ENCODE measurements at regions not wholly inside any gene's neighbourhood (a gene's known extent, or its start where the extent isn't known, plus 50 kb on each side); places are given as distances from the start of the nearest gene placed in this dataset.

GRCh38 chr11:87878373-87878825 is 296.8 kb downstream of the RAB38 start:
- no peaks in the 10 kb centered on the region for H3K27me3 ChIP-seq
- DNase-seq (no peak), ATAC-seq (no peak)
- 42 to 58% (median 52%) methylated on average over 2 of the region's 2 CpGs for whole genome bisulfite sequencing, 4 donors
- H3K4me3 ChIP-seq, result no peak overlapping the region
- TF ChIP-seq POLR2A (IDR thresholded peaks at IDR 0.05), result no peak
- peak in 6 of 12 donors; percentile 14 to 44 (median 35) for TF ChIP-seq CTCF (IDR thresholded peaks at IDR 0.05)
- no peaks in the 10 kb centered on the region for H3K9me3 ChIP-seq
- no peak overlapping the region for H3K27ac ChIP-seq
- no peaks in the 10 kb centered on the region for H3K4me1 ChIP-seq
- intact Hi-C loops (cut with DNase I), result loop anchor here in 1 of 10 donors (5.0 kb wide), 1 partner anchor 664 kb away; no protein-coding TSS in a partner anchor
- no peaks in the 10 kb centered on the region for H3K36me3 ChIP-seq

DNA sequence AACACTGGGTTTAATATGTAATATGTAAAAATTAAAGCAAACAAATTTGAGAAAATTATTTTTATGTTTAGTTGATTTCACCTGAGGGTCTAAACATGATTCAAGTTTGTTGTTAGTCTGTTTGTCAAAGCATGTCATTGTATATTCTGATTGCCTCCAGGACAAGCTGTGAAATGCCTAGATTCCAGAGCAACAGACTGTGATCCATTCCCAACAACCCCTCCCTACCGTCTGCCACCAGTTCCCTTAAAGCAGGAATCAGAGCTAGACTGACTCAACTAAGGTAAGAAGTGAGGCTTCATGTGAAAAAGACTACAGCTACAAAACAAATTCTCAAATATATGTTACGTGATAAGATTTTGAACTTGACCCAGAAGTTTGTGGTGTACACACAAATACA is 304.2 kb downstream of the RAB38 start:
- TF ChIP-seq CTCF (IDR thresholded peaks at IDR 0.05) (no peak), POLR2A (IDR thresholded peaks at IDR 0.05) (no peak)
- Histone ChIP-seq H3K27ac (no peak overlapping the region), H3K9me3 (no peaks in the 10 kb centered on the region), H3K4me3 (no peak overlapping the region), H3K36me3 (no peaks in the 10 kb centered on the region), H3K27me3 (no peaks in the 10 kb centered on the region), H3K4me1 (no peaks in the 10 kb centered on the region)
- intact Hi-C loops (cut with DNase I), result no loop called here
- ATAC-seq (no peak), DNase-seq (no peak)
- 62 to 68% (median 67%) methylated on average over 2 of the region's 2 CpGs for WGBS, 4 donors

DNA sequence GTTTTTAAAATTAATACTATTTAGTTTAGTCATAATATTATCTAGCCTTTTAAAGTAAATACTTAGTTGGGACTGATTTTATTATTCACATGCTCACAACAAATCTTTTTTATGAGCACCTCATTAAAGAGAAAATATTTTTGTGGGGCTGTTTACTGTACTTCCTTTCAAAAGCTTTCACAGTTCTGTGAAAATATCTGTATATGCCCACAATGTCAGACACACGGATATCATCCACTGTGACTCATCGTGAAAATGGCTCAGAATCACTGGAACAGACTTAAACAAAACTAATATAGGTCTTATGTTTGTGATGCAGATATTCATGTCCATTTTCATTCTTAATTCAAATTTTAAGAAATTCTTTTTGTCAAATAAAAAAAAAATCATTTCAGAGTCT is 305.2 kb downstream of the RAB38 start:
- H3K4me3 ChIP-seq, result no peak overlapping the region
- 71 to 78% (median 75%) methylated on average over 2 of the region's 2 CpGs for WGBS, 4 donors
- intact Hi-C loops (cut with DNase I), result no loop called here

GRCh38 chr11:87866951-87867350 is 308.3 kb downstream of the RAB38 start:
- H3K27ac ChIP-seq, result no peak overlapping the region
- TF ChIP-seq CTCF (IDR thresholded peaks at IDR 0.05) (no peak), POLR2A (IDR thresholded peaks at IDR 0.05) (no peak)
- H3K9me3 ChIP-seq, result peaks cover 0 to 2% (median 0%) of the 10 kb centered on the region in 12 donors
- DNase-seq (no peak), ATAC-seq (no peak)
- H3K36me3 ChIP-seq, result no peaks in the 10 kb centered on the region
- 76 to 86% (median 81%) methylated on average over 1 of the region's 1 CpG for WGBS, 4 donors
- H3K4me1 ChIP-seq, result no peaks in the 10 kb centered on the region
- no peak overlapping the region for H3K4me3 ChIP-seq
- intact Hi-C loops (cut with DNase I), result no loop called here
- no peaks in the 10 kb centered on the region for H3K27me3 ChIP-seq

More for the DNA sequence above, 305.2 kb downstream of the RAB38 start:
- H3K27me3 ChIP-seq, result no peaks in the 10 kb centered on the region
- H3K9me3 ChIP-seq, result no peaks in the 10 kb centered on the region
- ATAC-seq, result no peak
- no peak for DNase-seq
- no peak overlapping the region for H3K27ac ChIP-seq
- no peaks in the 10 kb centered on the region for H3K4me1 ChIP-seq
- H3K36me3 ChIP-seq, result no peaks in the 10 kb centered on the region
- TF ChIP-seq POLR2A (IDR thresholded peaks at IDR 0.05) (no peak), CTCF (IDR thresholded peaks at IDR 0.05) (no peak)

Data from heart left ventricle (tissue), 16 donors.